ENCODE measurements at regions not wholly inside any gene's neighbourhood (a gene's known extent, or its start where the extent isn't known, plus 50 kb on each side); places are given as distances from the start of the nearest gene placed in this dataset.

GRCh38 chr6:71602385-71603007, 283.9 kb upstream of the RIMS1 start:
- H3K4me1 ChIP-seq = no peaks in the 10 kb centered on the region
- H3K27me3 ChIP-seq = no peaks in the 10 kb centered on the region
- intact Hi-C loops (cut with DNase I) = no loop called here
- no peaks in the 10 kb centered on the region for H3K9me3 ChIP-seq
- DNase-seq (no peak), ATAC-seq (no peak)
- no peaks in the 10 kb centered on the region for H3K36me3 ChIP-seq
- TF ChIP-seq, protein P1, sequence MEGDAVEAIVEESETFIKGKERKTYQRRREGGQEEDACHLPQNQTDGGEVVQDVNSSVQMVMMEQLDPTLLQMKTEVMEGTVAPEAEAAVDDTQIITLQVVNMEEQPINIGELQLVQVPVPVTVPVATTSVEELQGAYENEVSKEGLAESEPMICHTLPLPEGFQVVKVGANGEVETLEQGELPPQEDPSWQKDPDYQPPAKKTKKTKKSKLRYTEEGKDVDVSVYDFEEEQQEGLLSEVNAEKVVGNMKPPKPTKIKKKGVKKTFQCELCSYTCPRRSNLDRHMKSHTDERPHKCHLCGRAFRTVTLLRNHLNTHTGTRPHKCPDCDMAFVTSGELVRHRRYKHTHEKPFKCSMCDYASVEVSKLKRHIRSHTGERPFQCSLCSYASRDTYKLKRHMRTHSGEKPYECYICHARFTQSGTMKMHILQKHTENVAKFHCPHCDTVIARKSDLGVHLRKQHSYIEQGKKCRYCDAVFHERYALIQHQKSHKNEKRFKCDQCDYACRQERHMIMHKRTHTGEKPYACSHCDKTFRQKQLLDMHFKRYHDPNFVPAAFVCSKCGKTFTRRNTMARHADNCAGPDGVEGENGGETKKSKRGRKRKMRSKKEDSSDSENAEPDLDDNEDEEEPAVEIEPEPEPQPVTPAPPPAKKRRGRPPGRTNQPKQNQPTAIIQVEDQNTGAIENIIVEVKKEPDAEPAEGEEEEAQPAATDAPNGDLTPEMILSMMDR (IDR thresholded peaks at IDR 0.05) = no peak
- H3K27ac ChIP-seq = no peak overlapping the region
- H3K4me3 ChIP-seq = no peak overlapping the region

DNA sequence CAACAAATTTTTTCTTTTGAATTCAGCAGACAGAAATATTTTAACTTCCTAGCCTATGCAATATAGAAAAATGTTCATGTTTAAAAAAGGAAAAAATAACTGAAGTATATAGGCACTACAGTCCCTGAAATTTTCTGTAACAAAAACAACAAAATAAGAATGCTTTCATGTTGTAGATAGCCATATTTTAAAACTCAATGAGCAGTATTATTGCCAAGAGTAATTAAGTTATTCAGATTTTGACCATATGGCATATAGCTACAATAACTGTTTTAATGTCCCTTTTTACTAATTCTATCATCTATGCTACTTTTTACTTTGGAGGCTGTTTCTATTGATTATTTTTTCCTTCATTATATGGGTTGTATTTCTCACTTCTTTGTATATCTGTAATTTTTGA, 283.3 kb upstream of the RIMS1 start:
- DNase-seq = no peak
- Histone ChIP-seq H3K4me1 (no peaks in the 10 kb centered on the region), H3K36me3 (no peaks in the 10 kb centered on the region), H3K9me3 (no peaks in the 10 kb centered on the region), H3K27me3 (no peaks in the 10 kb centered on the region), H3K4me3 (no peak overlapping the region), H3K27ac (no peak overlapping the region)
- intact Hi-C loops (cut with DNase I) = no loop called here
- ATAC-seq = no peak
- TF ChIP-seq, protein P1 (IDR thresholded peaks at IDR 0.05) = no peak

DNA sequence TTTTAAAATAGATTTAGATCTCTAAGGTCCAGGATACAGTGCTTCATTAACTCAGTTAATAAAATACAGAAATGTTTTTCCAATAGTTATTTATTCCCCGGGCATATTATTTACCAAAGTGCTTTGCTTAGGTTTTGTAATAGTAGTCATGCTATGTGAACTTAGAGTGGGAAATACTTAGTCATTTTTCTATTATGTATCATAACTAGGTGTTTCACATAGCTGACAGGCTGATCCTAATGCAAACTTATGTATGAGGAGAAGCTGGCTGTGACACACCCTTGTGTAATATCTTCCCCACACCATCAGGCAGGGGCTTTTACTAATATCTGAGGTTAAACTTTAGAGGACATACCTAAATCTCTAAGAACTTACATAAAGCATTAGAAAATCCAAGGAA, 277.7 kb upstream of the RIMS1 start:
- Histone ChIP-seq H3K4me1 (no peaks in the 10 kb centered on the region), H3K4me3 (no peak overlapping the region), H3K9me3 (no peaks in the 10 kb centered on the region), H3K36me3 (no peaks in the 10 kb centered on the region), H3K27ac (no peak overlapping the region), H3K27me3 (no peaks in the 10 kb centered on the region)
- TF ChIP-seq, protein P1 (IDR thresholded peaks at IDR 0.05) = no peak
- intact Hi-C loops (cut with DNase I) = no loop called here
- ATAC-seq (no peak), DNase-seq (no peak)

DNA sequence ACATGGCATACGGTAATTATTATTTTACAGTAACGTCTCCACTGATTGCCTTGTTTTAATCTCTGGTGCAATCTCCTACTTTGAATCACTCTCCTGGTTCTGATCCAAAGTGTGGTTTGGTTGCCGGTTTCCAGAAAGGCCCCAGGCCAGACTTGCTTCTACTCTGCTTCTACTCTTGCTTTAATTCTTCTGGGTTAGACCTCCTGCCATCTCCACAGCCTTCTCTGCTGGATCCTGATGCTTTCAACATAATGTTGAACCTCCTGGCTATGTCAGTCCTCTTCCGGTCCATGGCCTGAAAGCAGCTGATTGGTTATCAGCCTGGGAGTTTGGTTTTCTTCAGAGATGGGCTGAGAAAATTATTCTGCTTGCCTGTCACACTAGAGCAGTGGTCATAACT, 266.5 kb upstream of the RIMS1 start:
- ATAC-seq = no peak
- no peaks in the 10 kb centered on the region for H3K4me1 ChIP-seq
- no peaks in the 10 kb centered on the region for H3K27me3 ChIP-seq
- no peak for DNase-seq
- H3K9me3 ChIP-seq = no peaks in the 10 kb centered on the region
- TF ChIP-seq, protein P1 (IDR thresholded peaks at IDR 0.05) = no peak
- intact Hi-C loops (cut with DNase I) = no loop called here
- H3K27ac ChIP-seq = no peak overlapping the region
- H3K36me3 ChIP-seq = no peaks in the 10 kb centered on the region
- no peak overlapping the region for H3K4me3 ChIP-seq

DNA sequence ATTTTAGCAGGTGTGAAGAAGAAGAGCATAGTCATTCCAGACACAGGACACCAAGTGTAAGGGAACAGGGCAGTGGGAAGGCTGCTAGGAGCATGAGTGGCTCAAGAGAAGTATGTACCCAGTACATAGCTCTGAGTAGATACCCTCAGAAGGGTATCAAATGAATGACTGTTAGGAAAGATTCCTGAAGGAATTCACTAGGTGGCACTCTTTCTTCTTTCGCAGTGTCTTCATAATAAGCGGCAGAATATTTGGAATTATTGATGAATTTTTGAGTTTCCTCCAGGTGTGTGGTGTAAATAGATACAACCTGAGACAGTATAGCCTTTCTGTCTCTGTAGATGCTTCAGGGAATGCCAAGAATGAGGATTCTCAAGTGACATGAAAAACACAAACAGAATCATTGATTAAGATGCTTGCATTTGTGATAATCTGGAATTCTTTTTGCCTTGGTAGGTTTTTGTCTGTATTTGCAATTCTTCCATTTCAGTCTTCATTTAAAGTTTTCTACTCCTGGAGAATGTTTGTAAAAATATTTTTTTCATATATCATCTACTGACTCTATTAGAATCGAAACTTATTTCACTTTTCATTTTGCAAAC, 264.3 kb upstream of the RIMS1 start:
- intact Hi-C loops (cut with DNase I) = no loop called here

More for the DNA sequence above, 264.3 kb upstream of the RIMS1 start:
- no peak overlapping the region for H3K4me3 ChIP-seq
- no peak overlapping the region for H3K27ac ChIP-seq
- TF ChIP-seq, protein P1 (IDR thresholded peaks at IDR 0.05) = peak; percentile 38
- H3K27me3 ChIP-seq = no peaks in the 10 kb centered on the region
- no peaks in the 10 kb centered on the region for H3K36me3 ChIP-seq
- DNase-seq (no peak), ATAC-seq (peak; percentile 21)
- H3K4me1 ChIP-seq = no peaks in the 10 kb centered on the region
- no peaks in the 10 kb centered on the region for H3K9me3 ChIP-seq

All from upper lobe of right lung (tissue), 1 donor.